ENCODE measurements at regions not wholly inside any gene's neighbourhood (a gene's known extent, or its start where the extent isn't known, plus 50 kb on each side); places are given as distances from the start of the nearest gene placed in this dataset.

GRCh38 chr10:47114680-47115186 is 185.3 kb upstream of the GDF10 start:
- Histone ChIP-seq H3K4me1 (peaks cover 0 to 8% (median 0%) of the 10 kb centered on the region in 6 donors), H3K4me3 (no peak overlapping the region), H3K36me3 (no peaks in the 10 kb centered on the region), H3K9me3 (no peaks in the 10 kb centered on the region), H3K27me3 (replicated peaks in 1 of 7) (no peaks in the 10 kb centered on the region), H3K27ac (no peak overlapping the region)
- TF ChIP-seq POLR2AphosphoS5 (IDR thresholded peaks at IDR 0.05) (no peak), POLR2A (IDR thresholded peaks at IDR 0.05) (no peak), CTCF (IDR thresholded peaks at IDR 0.05 in 8 of 11, conservative IDR thresholded peaks at IDR 0.05 in 3 of 11) (no peak)
- no peak for DNase-seq
- 83 to 96% (median 92%) methylated on average over 5 to 6 of the region's 6 CpGs for WGBS, 5 donors
- intact Hi-C loops (cut with DNase I; ENCODE audit: low total_unique reads), result no loop called here

GRCh38 chr10:47115322-47115721 is 184.7 kb upstream of the GDF10 start:
- WGBS, 5 donors, result 79 to 89% (median 88%) methylated on average over 8 of the region's 8 CpGs
- no peaks in the 10 kb centered on the region for H3K9me3 ChIP-seq
- H3K4me1 ChIP-seq, result peaks cover 0 to 2% (median 0%) of the 10 kb centered on the region in 6 donors
- no peak overlapping the region for H3K4me3 ChIP-seq
- H3K27me3 ChIP-seq (replicated peaks in 1 of 7), result no peaks in the 10 kb centered on the region
- DNase-seq, result no peak
- H3K36me3 ChIP-seq, result no peaks in the 10 kb centered on the region
- no peak for TF ChIP-seq POLR2AphosphoS5 (IDR thresholded peaks at IDR 0.05)
- TF ChIP-seq POLR2A (IDR thresholded peaks at IDR 0.05), result no peak
- no peak for TF ChIP-seq CTCF (IDR thresholded peaks at IDR 0.05 in 8 of 11, conservative IDR thresholded peaks at IDR 0.05 in 3 of 11)
- no peak overlapping the region for H3K27ac ChIP-seq
- intact Hi-C loops (cut with DNase I; ENCODE audit: low total_unique reads), result no loop called here

GRCh38 chr10:47116445-47116844 is 183.6 kb upstream of the GDF10 start:
- intact Hi-C loops (cut with DNase I; ENCODE audit: low total_unique reads), result no loop called here
- WGBS, 5 donors, result 83 to 87% (median 85%) methylated on average over 5 of the region's 5 CpGs
- no peaks in the 10 kb centered on the region for H3K9me3 ChIP-seq
- no peak overlapping the region for H3K27ac ChIP-seq
- H3K4me1 ChIP-seq, result no peaks in the 10 kb centered on the region
- TF ChIP-seq CTCF (IDR thresholded peaks at IDR 0.05 in 8 of 11, conservative IDR thresholded peaks at IDR 0.05 in 3 of 11), result no peak
- TF ChIP-seq POLR2AphosphoS5 (IDR thresholded peaks at IDR 0.05), result no peak
- TF ChIP-seq POLR2A (IDR thresholded peaks at IDR 0.05), result no peak
- DNase-seq, result no peak
- no peaks in the 10 kb centered on the region for H3K27me3 ChIP-seq (replicated peaks in 1 of 7)
- H3K4me3 ChIP-seq, result no peak overlapping the region
- no peaks in the 10 kb centered on the region for H3K36me3 ChIP-seq

GRCh38 chr10:47118326-47118725 is 181.7 kb upstream of the GDF10 start:
- Histone ChIP-seq H3K9me3 (no peaks in the 10 kb centered on the region), H3K36me3 (no peaks in the 10 kb centered on the region), H3K4me3 (no peak overlapping the region), H3K27ac (no peak overlapping the region), H3K4me1 (no peaks in the 10 kb centered on the region), H3K27me3 (replicated peaks in 1 of 7) (no peaks in the 10 kb centered on the region)
- intact Hi-C loops (cut with DNase I; ENCODE audit: low total_unique reads), result no loop called here
- TF ChIP-seq POLR2A (IDR thresholded peaks at IDR 0.05), result no peak
- no peak for TF ChIP-seq CTCF (IDR thresholded peaks at IDR 0.05 in 8 of 11, conservative IDR thresholded peaks at IDR 0.05 in 3 of 11)
- TF ChIP-seq POLR2AphosphoS5 (IDR thresholded peaks at IDR 0.05), result no peak
- WGBS, 5 donors, result 81 to 93% (median 87%) methylated on average over 6 of the region's 6 CpGs
- DNase-seq, result no peak

Measured in spleen (tissue), 11 donors.